GM23338 (cell line): ENCODE measurements at regions not wholly inside any gene's neighbourhood (a gene's known extent, or its start where the extent isn't known, plus 50 kb on each side); places are given as distances from the start of the nearest gene placed in this dataset.

Source experiments
- CREB1 ChIP-seq: fragments of 250-450 bp; sonication (Bioruptor Pico); IDR thresholded peaks from 2 replicates; pipeline ENCODE4 v1.5.0; 2020; ENCODE audit warnings: low read depth, mild to moderate bottlenecking, moderate library complexity
- CTCF ChIP-seq, 2 experiments: fragments of 200-600 bp in 1 of 2; sonication (generic) in 1 of 2; conservative IDR thresholded peaks; 2 replicates each; pipeline versions ENCODE4 v1.5.1 to v1.6.1; 2016 to 2017; ENCODE audit warnings: antibody characterized with exemption in 2 of 2, low read depth in 2 of 2, mild to moderate bottlenecking in 2 of 2, moderate library complexity in 1 of 2
- EZH2 ChIP-seq: fragments of 200-600 bp; sonication (generic); IDR thresholded peaks from one replicate; pipeline ENCODE4 v1.8.0; 2017; ENCODE audit warnings: antibody characterized with exemption, mild to moderate bottlenecking, low read depth; ENCODE audit not compliant: unreplicated experiment
- EZH2phosphoT487 ChIP-seq: fragments of 200-600 bp; sonication (generic); IDR thresholded peaks from one replicate; pipeline ENCODE4 v1.8.1; 2018; ENCODE audit warnings: antibody characterized with exemption; ENCODE audit not compliant: unreplicated experiment
- JUNB ChIP-seq: IDR thresholded peaks from one replicate; pipeline ENCODE4 v1.6.1; 2016; ENCODE audit warnings: antibody characterized with exemption; ENCODE audit not compliant: unreplicated experiment
- POLR2AphosphoS5 ChIP-seq: IDR thresholded peaks from 2 replicates; pipeline ENCODE4 v1.6.1; 2016; ENCODE audit warnings: antibody characterized with exemption, low read depth
- STAT1 ChIP-seq: IDR thresholded peaks from one replicate; pipeline ENCODE4 v1.6.1; 2016; ENCODE audit warnings: antibody characterized with exemption; ENCODE audit not compliant: unreplicated experiment
- ZNF114 ChIP-seq: fragments of 250-450 bp; sonication (Bioruptor Pico); IDR thresholded peaks from 2 replicates; pipeline ENCODE4 v1.5.0; 2020; ENCODE audit warnings: mild to moderate bottlenecking, moderate library complexity
- ZNF331 ChIP-seq: fragments of 250-450 bp; sonication (Bioruptor Pico); IDR thresholded peaks from 2 replicates; pipeline ENCODE4 v1.5.0; 2020; ENCODE audit warnings: low read depth, mild to moderate bottlenecking, moderate library complexity
- TF ChIP-seq, protein P1 (sequence below): IDR thresholded peaks from one replicate; pipeline ENCODE4 v1.6.1; 2018; ENCODE audit warnings: antibody characterized with exemption; ENCODE audit not compliant: unreplicated experiment
- TF ChIP-seq, protein P2 (sequence below): IDR thresholded peaks from 2 replicates; pipeline ENCODE4 v1.6.1; 2016; ENCODE audit warnings: antibody characterized with exemption

DNA sequence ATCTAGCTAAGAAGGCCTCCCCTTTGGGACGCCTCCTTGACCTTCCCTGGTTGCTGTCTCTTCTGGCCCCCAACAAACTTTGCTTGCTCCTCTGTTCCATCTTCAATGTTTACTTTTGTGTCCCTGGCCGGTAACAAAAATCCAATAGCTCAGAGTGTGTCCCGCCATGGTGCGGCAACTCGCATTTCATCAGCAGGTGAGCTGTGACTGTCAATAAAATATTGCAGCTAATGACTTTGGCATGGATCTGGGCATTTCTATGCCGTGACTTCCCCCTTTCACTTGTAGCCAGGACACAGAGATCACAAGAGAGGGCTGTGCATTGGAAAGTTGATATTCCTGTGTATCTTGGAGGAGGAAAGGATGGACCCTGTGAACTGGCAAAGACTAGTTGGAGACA, 317.6 kb downstream of the RPS24 start:
- no peak for TF ChIP-seq CTCF (conservative IDR thresholded peaks at IDR 0.05; ENCODE audit: low read depth in 2 of 2)
- no peak for TF ChIP-seq EZH2
- TF ChIP-seq POLR2AphosphoS5, result no peak
- no peak for TF ChIP-seq ZNF114
- no peak for TF ChIP-seq CREB1 (CRISPR knock-in tag)
- TF ChIP-seq EZH2phosphoT487, result no peak
- TF ChIP-seq JUNB, result no peak
- TF ChIP-seq, protein P1, sequence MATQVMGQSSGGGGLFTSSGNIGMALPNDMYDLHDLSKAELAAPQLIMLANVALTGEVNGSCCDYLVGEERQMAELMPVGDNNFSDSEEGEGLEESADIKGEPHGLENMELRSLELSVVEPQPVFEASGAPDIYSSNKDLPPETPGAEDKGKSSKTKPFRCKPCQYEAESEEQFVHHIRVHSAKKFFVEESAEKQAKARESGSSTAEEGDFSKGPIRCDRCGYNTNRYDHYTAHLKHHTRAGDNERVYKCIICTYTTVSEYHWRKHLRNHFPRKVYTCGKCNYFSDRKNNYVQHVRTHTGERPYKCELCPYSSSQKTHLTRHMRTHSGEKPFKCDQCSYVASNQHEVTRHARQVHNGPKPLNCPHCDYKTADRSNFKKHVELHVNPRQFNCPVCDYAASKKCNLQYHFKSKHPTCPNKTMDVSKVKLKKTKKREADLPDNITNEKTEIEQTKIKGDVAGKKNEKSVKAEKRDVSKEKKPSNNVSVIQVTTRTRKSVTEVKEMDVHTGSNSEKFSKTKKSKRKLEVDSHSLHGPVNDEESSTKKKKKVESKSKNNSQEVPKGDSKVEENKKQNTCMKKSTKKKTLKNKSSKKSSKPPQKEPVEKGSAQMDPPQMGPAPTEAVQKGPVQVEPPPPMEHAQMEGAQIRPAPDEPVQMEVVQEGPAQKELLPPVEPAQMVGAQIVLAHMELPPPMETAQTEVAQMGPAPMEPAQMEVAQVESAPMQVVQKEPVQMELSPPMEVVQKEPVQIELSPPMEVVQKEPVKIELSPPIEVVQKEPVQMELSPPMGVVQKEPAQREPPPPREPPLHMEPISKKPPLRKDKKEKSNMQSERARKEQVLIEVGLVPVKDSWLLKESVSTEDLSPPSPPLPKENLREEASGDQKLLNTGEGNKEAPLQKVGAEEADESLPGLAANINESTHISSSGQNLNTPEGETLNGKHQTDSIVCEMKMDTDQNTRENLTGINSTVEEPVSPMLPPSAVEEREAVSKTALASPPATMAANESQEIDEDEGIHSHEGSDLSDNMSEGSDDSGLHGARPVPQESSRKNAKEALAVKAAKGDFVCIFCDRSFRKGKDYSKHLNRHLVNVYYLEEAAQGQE, result no peak
- no peak for TF ChIP-seq STAT1
- no peak for TF ChIP-seq ZNF331 (CRISPR knock-in tag)
- TF ChIP-seq, protein P2, sequence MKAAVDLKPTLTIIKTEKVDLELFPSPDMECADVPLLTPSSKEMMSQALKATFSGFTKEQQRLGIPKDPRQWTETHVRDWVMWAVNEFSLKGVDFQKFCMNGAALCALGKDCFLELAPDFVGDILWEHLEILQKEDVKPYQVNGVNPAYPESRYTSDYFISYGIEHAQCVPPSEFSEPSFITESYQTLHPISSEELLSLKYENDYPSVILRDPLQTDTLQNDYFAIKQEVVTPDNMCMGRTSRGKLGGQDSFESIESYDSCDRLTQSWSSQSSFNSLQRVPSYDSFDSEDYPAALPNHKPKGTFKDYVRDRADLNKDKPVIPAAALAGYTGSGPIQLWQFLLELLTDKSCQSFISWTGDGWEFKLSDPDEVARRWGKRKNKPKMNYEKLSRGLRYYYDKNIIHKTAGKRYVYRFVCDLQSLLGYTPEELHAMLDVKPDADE, result no peak
